GM12891 (cell line): ENCODE measurements at regions not wholly inside any gene's neighbourhood (a gene's known extent, or its start where the extent isn't known, plus 50 kb on each side); places are given as distances from the start of the nearest gene placed in this dataset.

Experiments
- PAX5 ChIP-seq: IDR thresholded peaks from 2 replicates; pipeline ENCODE4 v1.6.1; 2011; ENCODE audit warnings: low read length, moderate library complexity, mild to moderate bottlenecking; ENCODE audit not compliant: insufficient read depth, severe bottlenecking
- POLR2A ChIP-seq: IDR thresholded peaks from 2 replicates; pipeline ENCODE4 v1.6.1; 2011; ENCODE audit warnings: low read depth, low read length, control low read depth
- POLR2AphosphoS5 ChIP-seq: IDR thresholded peaks from 2 replicates; pipeline ENCODE4 v1.6.1; 2011; ENCODE audit warnings: low read depth, low read length, control low read depth
- TAF1 ChIP-seq: IDR thresholded peaks from 2 replicates; pipeline ENCODE4 v1.6.1; 2011; ENCODE audit warnings: low read depth, low read length, control low read depth

- TF ChIP-seq POLR2A (no peak), POLR2AphosphoS5 (no peak), TAF1 (no peak), PAX5 (no peak)
Measured at GRCh38 chr9:26415528-26415927, 477.1 kb downstream of the CAAP1 start.
